ENCODE measurements at regions not wholly inside any gene's neighbourhood (a gene's known extent, or its start where the extent isn't known, plus 50 kb on each side); places are given as distances from the start of the nearest gene placed in this dataset.

- TF ChIP-seq POLR2A (IDR thresholded peaks at IDR 0.05; ENCODE audit: low read length) (no peak), RFX5 (IDR thresholded peaks at IDR 0.05) (no peak), ZSCAN20 (CRISPR knock-in tag; IDR thresholded peaks at IDR 0.05) (no peak), SMC3 (IDR thresholded peaks at IDR 0.05) (no peak), MAZ (IDR thresholded peaks at IDR 0.05; ENCODE audit: borderline replicate concordance, low read depth, low read length) (no peak), MAFK (IDR thresholded peaks at IDR 0.05; ENCODE audit: partially characterized antibody) (no peak), FOSL2 (IDR thresholded peaks at IDR 0.05) (no peak), FOSL2 (CRISPR knock-in tag; IDR thresholded peaks at IDR 0.05) (no peak)
- TF ChIP-seq, protein P1, sequence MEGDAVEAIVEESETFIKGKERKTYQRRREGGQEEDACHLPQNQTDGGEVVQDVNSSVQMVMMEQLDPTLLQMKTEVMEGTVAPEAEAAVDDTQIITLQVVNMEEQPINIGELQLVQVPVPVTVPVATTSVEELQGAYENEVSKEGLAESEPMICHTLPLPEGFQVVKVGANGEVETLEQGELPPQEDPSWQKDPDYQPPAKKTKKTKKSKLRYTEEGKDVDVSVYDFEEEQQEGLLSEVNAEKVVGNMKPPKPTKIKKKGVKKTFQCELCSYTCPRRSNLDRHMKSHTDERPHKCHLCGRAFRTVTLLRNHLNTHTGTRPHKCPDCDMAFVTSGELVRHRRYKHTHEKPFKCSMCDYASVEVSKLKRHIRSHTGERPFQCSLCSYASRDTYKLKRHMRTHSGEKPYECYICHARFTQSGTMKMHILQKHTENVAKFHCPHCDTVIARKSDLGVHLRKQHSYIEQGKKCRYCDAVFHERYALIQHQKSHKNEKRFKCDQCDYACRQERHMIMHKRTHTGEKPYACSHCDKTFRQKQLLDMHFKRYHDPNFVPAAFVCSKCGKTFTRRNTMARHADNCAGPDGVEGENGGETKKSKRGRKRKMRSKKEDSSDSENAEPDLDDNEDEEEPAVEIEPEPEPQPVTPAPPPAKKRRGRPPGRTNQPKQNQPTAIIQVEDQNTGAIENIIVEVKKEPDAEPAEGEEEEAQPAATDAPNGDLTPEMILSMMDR (IDR thresholded peaks at IDR 0.05), result no peak
- TF ChIP-seq, protein P2, sequence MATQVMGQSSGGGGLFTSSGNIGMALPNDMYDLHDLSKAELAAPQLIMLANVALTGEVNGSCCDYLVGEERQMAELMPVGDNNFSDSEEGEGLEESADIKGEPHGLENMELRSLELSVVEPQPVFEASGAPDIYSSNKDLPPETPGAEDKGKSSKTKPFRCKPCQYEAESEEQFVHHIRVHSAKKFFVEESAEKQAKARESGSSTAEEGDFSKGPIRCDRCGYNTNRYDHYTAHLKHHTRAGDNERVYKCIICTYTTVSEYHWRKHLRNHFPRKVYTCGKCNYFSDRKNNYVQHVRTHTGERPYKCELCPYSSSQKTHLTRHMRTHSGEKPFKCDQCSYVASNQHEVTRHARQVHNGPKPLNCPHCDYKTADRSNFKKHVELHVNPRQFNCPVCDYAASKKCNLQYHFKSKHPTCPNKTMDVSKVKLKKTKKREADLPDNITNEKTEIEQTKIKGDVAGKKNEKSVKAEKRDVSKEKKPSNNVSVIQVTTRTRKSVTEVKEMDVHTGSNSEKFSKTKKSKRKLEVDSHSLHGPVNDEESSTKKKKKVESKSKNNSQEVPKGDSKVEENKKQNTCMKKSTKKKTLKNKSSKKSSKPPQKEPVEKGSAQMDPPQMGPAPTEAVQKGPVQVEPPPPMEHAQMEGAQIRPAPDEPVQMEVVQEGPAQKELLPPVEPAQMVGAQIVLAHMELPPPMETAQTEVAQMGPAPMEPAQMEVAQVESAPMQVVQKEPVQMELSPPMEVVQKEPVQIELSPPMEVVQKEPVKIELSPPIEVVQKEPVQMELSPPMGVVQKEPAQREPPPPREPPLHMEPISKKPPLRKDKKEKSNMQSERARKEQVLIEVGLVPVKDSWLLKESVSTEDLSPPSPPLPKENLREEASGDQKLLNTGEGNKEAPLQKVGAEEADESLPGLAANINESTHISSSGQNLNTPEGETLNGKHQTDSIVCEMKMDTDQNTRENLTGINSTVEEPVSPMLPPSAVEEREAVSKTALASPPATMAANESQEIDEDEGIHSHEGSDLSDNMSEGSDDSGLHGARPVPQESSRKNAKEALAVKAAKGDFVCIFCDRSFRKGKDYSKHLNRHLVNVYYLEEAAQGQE (IDR thresholded peaks at IDR 0.05), result no peak
Measured at GRCh38 chr2:14072338-14072737, 560.2 kb upstream of the LRATD1 start.

Measured in A549 (cell line).